ENCODE measurements at regions not wholly inside any gene's neighbourhood (a gene's known extent, or its start where the extent isn't known, plus 50 kb on each side); places are given as distances from the start of the nearest gene placed in this dataset.

GRCh38 chr5:12636209-12636608 is 732.0 kb upstream of the CTNND2 start:
- Histone ChIP-seq H4K20me1 (ENCODE audit: insufficient read depth, low read length) (no peaks in the 10 kb centered on the region), H3K4me3 (ENCODE audit: low read depth in 1 of 2, low read length in 2 of 2) (no peak overlapping the region), H3K36me3 (ENCODE audit: insufficient read depth, low read length) (no peaks in the 10 kb centered on the region), H3K79me2 (ENCODE audit: insufficient read depth, low read length) (no peaks in the 10 kb centered on the region), H3K4me2 (ENCODE audit: insufficient read depth, low read length) (no peak overlapping the region), H2AFZ (ENCODE audit: low read depth, low read length) (no peak overlapping the region), H3K4me1 (ENCODE audit: insufficient read depth, low read length) (no peaks in the 10 kb centered on the region), H3K9ac (ENCODE audit: low read depth, low read length) (no peak overlapping the region), H3K9me3 (ENCODE audit: insufficient read depth, low read length, severe bottlenecking) (no peaks in the 10 kb centered on the region), H3K27ac (ENCODE audit: low read length) (no peak overlapping the region), H3K27me3 (ENCODE audit: insufficient read depth, low read length, poor library complexity) (no peaks in the 10 kb centered on the region)
- no peak for DNase-seq
- no peak for ATAC-seq (ENCODE audit: insufficient read depth, low read depth)
- TF ChIP-seq EZH2 (IDR thresholded peaks at IDR 0.05; ENCODE audit: borderline replicate concordance, low read depth, low read length, severe bottlenecking) = no peak
- TF ChIP-seq CTCF (IDR thresholded peaks at IDR 0.05; ENCODE audit: borderline replicate concordance, extremely low read depth, low read length, poor library complexity, severe bottlenecking) = no peak

- Histone ChIP-seq H3K4me3 (ENCODE audit: low read depth in 1 of 2, low read length in 2 of 2) (no peak overlapping the region), H4K20me1 (ENCODE audit: insufficient read depth, low read length) (no peaks in the 10 kb centered on the region), H3K27ac (ENCODE audit: low read length) (no peak overlapping the region), H3K9me3 (ENCODE audit: insufficient read depth, low read length, severe bottlenecking) (peaks cover 2% of the 10 kb centered on the region), H3K9ac (ENCODE audit: low read depth, low read length) (no peak overlapping the region), H3K36me3 (ENCODE audit: insufficient read depth, low read length) (no peaks in the 10 kb centered on the region), H3K4me2 (ENCODE audit: insufficient read depth, low read length) (no peak overlapping the region), H3K27me3 (ENCODE audit: insufficient read depth, low read length, poor library complexity) (no peaks in the 10 kb centered on the region), H2AFZ (ENCODE audit: low read depth, low read length) (no peak overlapping the region), H3K79me2 (ENCODE audit: insufficient read depth, low read length) (no peaks in the 10 kb centered on the region), H3K4me1 (ENCODE audit: insufficient read depth, low read length) (no peaks in the 10 kb centered on the region)
- ATAC-seq (ENCODE audit: insufficient read depth, low read depth) = no peak
- no peak for DNase-seq
- no peak for TF ChIP-seq CTCF (IDR thresholded peaks at IDR 0.05; ENCODE audit: borderline replicate concordance, extremely low read depth, low read length, poor library complexity, severe bottlenecking)
- no peak for TF ChIP-seq EZH2 (IDR thresholded peaks at IDR 0.05; ENCODE audit: borderline replicate concordance, low read depth, low read length, severe bottlenecking)
These were observed 722.3 kb upstream of the CTNND2 start for GRCh38 chr5:12626556-12626955.

DNA sequence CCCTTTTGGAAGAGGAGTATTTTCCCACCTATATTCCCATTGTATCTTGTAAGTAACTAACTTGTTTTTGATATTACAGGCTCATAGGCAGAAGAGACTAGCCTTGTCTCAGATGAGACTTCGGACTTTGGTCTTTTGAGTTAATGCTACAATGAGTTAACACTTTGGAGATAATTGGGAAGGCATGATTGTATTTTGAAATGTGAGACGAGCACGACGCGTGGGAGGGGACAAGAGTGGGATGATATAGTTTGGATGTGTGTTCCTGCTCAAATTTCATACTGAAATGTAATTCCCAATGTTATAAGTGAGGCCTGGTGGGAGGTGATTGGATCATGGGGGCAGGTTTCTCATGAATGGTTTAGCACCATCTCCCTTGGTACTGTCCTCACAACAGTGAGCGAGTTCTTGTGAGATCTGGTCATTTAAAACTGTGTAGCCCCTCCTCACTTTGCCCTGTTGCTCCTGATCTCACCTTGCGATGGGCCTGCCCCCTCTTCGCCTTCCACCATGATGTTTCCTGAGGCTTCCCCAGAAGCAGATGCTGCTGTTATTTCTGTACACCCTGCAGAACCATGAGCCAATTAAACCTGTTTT is 721.5 kb upstream of the CTNND2 start:
- H3K4me1 ChIP-seq (ENCODE audit: insufficient read depth, low read length) = no peaks in the 10 kb centered on the region
- H3K4me2 ChIP-seq (ENCODE audit: insufficient read depth, low read length) = no peak overlapping the region
- DNase-seq (no peak), ATAC-seq (ENCODE audit: insufficient read depth, low read depth) (no peak)
- H3K9ac ChIP-seq (ENCODE audit: low read depth, low read length) = no peak overlapping the region
- H3K79me2 ChIP-seq (ENCODE audit: insufficient read depth, low read length) = no peaks in the 10 kb centered on the region
- no peaks in the 10 kb centered on the region for H3K27me3 ChIP-seq (ENCODE audit: insufficient read depth, low read length, poor library complexity)
- H2AFZ ChIP-seq (ENCODE audit: low read depth, low read length) = no peak overlapping the region
- no peaks in the 10 kb centered on the region for H3K36me3 ChIP-seq (ENCODE audit: insufficient read depth, low read length)
- H3K27ac ChIP-seq (ENCODE audit: low read length) = no peak overlapping the region
- H3K4me3 ChIP-seq (ENCODE audit: low read depth in 1 of 2, low read length in 2 of 2) = no peak overlapping the region
- H4K20me1 ChIP-seq (ENCODE audit: insufficient read depth, low read length) = no peaks in the 10 kb centered on the region
- peaks cover 2% of the 10 kb centered on the region for H3K9me3 ChIP-seq (ENCODE audit: insufficient read depth, low read length, severe bottlenecking)
- no peak for TF ChIP-seq EZH2 (IDR thresholded peaks at IDR 0.05; ENCODE audit: borderline replicate concordance, low read depth, low read length, severe bottlenecking)
- no peak for TF ChIP-seq CTCF (IDR thresholded peaks at IDR 0.05; ENCODE audit: borderline replicate concordance, extremely low read depth, low read length, poor library complexity, severe bottlenecking)
